DOHH2 (cell line): ENCODE measurements at regions not wholly inside any gene's neighbourhood (a gene's known extent, or its start where the extent isn't known, plus 50 kb on each side); places are given as distances from the start of the nearest gene placed in this dataset.

Experiments used
- H3F3A ChIP-seq: fragments of 200-600 bp; sonication (generic), shearing (Covaris generic); 2 replicates; pipeline ENCODE4 v1.6.0; 2016; ENCODE audit warnings: antibody characterized with exemption, mild to moderate bottlenecking; ENCODE audit not compliant: control insufficient read depth, insufficient read depth
- H3K27ac ChIP-seq: fragments of 200-600 bp; sonication (generic); 2 replicates; pipeline ENCODE4 v1.5.1; 2014; ENCODE audit warnings: low read depth, mild to moderate bottlenecking, low read length, moderate library complexity
- H3K27me3 ChIP-seq: fragments of 200-600 bp; sonication (generic); 2 replicates; pipeline ENCODE4 v1.6.1; 2014; ENCODE audit warnings: mild to moderate bottlenecking, low read length, mixed read lengths; ENCODE audit not compliant: control insufficient read depth
- H3K36me3 ChIP-seq: fragments of 200-600 bp; sonication (generic); 2 replicates; pipeline ENCODE4 v1.6.1; 2014; ENCODE audit warnings: mild to moderate bottlenecking, low read length, moderate library complexity, mixed read lengths; ENCODE audit not compliant: control insufficient read depth
- H3K4me1 ChIP-seq: fragments of 200-600 bp; sonication (generic); 2 replicates; pipeline ENCODE4 v1.6.1; 2014; ENCODE audit warnings: mild to moderate bottlenecking, low read length, mixed read lengths; ENCODE audit not compliant: control insufficient read depth
- H3K4me2 ChIP-seq: fragments of 200-600 bp; sonication (generic); 2 replicates; pipeline ENCODE4 v1.6.0; 2014; ENCODE audit warnings: mild to moderate bottlenecking, low read length, moderate library complexity
- H3K4me3 ChIP-seq: fragments of 200-600 bp; sonication (generic); 2 replicates; pipeline ENCODE4 v1.5.1; 2014; ENCODE audit warnings: mild to moderate bottlenecking, low read length, mixed read lengths
- H3K79me2 ChIP-seq: fragments of 200-600 bp; sonication (generic); 2 replicates; pipeline ENCODE4 v1.6.1; 2014; ENCODE audit warnings: mild to moderate bottlenecking, low read length, mixed read lengths; ENCODE audit not compliant: control insufficient read depth
- H3K9me2 ChIP-seq: fragments of 200-600 bp; sonication (generic); replicated peaks from 2 replicates; pipeline ENCODE4 v1.6.1; 2014; ENCODE audit warnings: mild to moderate bottlenecking, low read length, mixed read lengths; ENCODE audit not compliant: control insufficient read depth
- H3K9me3 ChIP-seq: fragments of 200-600 bp; sonication (generic); 2 replicates; pipeline ENCODE4 v1.6.1; 2014; ENCODE audit warnings: antibody characterized with exemption, low read length, mixed read lengths; ENCODE audit not compliant: control insufficient read depth, insufficient read depth
- H4K20me1 ChIP-seq: fragments of 200-600 bp; sonication (generic); 2 replicates; pipeline ENCODE4 v1.6.0; 2014; ENCODE audit warnings: low read depth, mild to moderate bottlenecking, antibody characterized with exemption, low read length, moderate library complexity; ENCODE audit not compliant: control insufficient read depth, insufficient read depth
- EZH2phosphoT487 ChIP-seq: fragments of 200-600 bp; sonication (generic); IDR thresholded peaks from 2 replicates; pipeline ENCODE4 v1.6.1; 2017; ENCODE audit warnings: borderline replicate concordance, mild to moderate bottlenecking, antibody characterized with exemption, low read length, moderate library complexity, mixed read lengths
- TF ChIP-seq, protein P1 (sequence below): fragments of 200-600 bp; sonication (generic); IDR thresholded peaks from one replicate; pipeline ENCODE4 v1.5.1; 2014; ENCODE audit warnings: antibody characterized with exemption, mild to moderate bottlenecking, low read depth, low read length; ENCODE audit not compliant: poor library complexity, severe bottlenecking

GRCh38 chr2:228678110-228678509, 496.6 kb upstream of the SPHKAP start:
- Histone ChIP-seq H3K4me3 (no peak overlapping the region), H3K27ac (no peak overlapping the region), H3K9me2 (no peaks in the 10 kb centered on the region), H3K9me3 (no peaks in the 10 kb centered on the region), H3K27me3 (no peaks in the 10 kb centered on the region), H4K20me1 (no peaks in the 10 kb centered on the region), H3K4me1 (no peaks in the 10 kb centered on the region), H3K79me2 (no peaks in the 10 kb centered on the region), H3K36me3 (no peaks in the 10 kb centered on the region), H3K4me2 (no peak overlapping the region), H3F3A (no peaks in the 10 kb centered on the region)
- TF ChIP-seq, protein P1, sequence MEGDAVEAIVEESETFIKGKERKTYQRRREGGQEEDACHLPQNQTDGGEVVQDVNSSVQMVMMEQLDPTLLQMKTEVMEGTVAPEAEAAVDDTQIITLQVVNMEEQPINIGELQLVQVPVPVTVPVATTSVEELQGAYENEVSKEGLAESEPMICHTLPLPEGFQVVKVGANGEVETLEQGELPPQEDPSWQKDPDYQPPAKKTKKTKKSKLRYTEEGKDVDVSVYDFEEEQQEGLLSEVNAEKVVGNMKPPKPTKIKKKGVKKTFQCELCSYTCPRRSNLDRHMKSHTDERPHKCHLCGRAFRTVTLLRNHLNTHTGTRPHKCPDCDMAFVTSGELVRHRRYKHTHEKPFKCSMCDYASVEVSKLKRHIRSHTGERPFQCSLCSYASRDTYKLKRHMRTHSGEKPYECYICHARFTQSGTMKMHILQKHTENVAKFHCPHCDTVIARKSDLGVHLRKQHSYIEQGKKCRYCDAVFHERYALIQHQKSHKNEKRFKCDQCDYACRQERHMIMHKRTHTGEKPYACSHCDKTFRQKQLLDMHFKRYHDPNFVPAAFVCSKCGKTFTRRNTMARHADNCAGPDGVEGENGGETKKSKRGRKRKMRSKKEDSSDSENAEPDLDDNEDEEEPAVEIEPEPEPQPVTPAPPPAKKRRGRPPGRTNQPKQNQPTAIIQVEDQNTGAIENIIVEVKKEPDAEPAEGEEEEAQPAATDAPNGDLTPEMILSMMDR = no peak
- no peak for TF ChIP-seq EZH2phosphoT487

DNA sequence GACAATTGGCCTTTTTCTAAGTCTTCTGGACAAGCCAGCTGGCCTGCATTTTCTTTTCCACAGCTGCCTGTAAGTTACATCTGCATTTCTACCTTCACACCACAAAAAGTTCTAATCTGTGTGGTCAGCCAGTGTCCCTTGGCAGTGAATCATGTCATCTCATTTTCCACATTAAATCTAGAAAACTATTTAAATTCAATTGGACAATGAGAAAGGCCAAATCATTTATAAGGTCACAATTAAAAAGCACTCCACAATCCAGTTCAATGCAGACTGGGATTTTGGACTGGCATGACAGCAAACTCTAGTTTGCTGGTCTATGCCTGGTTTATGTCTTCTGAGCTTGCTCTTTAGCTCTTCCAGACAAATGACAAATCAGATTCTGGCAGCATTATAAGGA, 494.2 kb upstream of the SPHKAP start:
- H3K9me2 ChIP-seq = no peaks in the 10 kb centered on the region
- H3K27me3 ChIP-seq = no peaks in the 10 kb centered on the region
- no peak overlapping the region for H3K4me3 ChIP-seq
- no peaks in the 10 kb centered on the region for H3F3A ChIP-seq
- no peak overlapping the region for H3K27ac ChIP-seq
- TF ChIP-seq, protein P1 = no peak
- no peak for TF ChIP-seq EZH2phosphoT487
- no peaks in the 10 kb centered on the region for H3K79me2 ChIP-seq
- no peaks in the 10 kb centered on the region for H3K9me3 ChIP-seq
- no peak overlapping the region for H3K4me2 ChIP-seq
- H3K4me1 ChIP-seq = no peaks in the 10 kb centered on the region
- no peaks in the 10 kb centered on the region for H4K20me1 ChIP-seq
- H3K36me3 ChIP-seq = no peaks in the 10 kb centered on the region

DNA sequence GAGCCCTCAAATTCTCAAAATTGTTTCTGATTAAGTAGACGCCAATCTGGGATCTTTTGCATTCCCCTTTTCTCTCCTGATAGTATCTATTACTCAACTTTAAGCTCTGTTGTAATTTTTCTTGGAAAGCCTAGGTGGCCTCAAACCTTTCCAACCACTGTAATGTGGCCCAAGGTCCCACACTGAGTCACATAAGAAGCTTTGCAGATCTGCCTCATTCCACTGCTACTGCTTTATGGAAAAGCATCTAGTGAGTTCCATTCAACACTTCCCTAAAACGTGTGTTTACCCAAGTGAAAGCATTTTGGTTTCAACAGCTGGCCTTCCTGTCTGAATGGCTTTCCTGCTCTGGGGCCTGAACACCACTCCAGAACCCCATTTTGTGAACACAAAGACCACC, 493.6 kb upstream of the SPHKAP start:
- H3K79me2 ChIP-seq = no peaks in the 10 kb centered on the region
- no peak for TF ChIP-seq EZH2phosphoT487
- TF ChIP-seq, protein P1 = no peak
- H3K4me3 ChIP-seq = no peak overlapping the region
- H3K9me3 ChIP-seq = no peaks in the 10 kb centered on the region
- no peak overlapping the region for H3K27ac ChIP-seq
- no peaks in the 10 kb centered on the region for H3F3A ChIP-seq
- H3K4me2 ChIP-seq = no peak overlapping the region
- H3K36me3 ChIP-seq = no peaks in the 10 kb centered on the region
- no peaks in the 10 kb centered on the region for H4K20me1 ChIP-seq
- H3K9me2 ChIP-seq = no peaks in the 10 kb centered on the region
- H3K27me3 ChIP-seq = no peaks in the 10 kb centered on the region
- no peaks in the 10 kb centered on the region for H3K4me1 ChIP-seq
